A673 (cell line): ENCODE measurements at regions not wholly inside any gene's neighbourhood (a gene's known extent, or its start where the extent isn't known, plus 50 kb on each side); places are given as distances from the start of the nearest gene placed in this dataset.

Source experiments
- CTCF ChIP-seq: fragments of 300-800, 200-600 bp; sonication (generic); conservative IDR thresholded peaks from 2 replicates; pipeline ENCODE4 v1.5.1; 2017; ENCODE audit warnings: low read depth, mild to moderate bottlenecking, antibody characterized with exemption, low read length, moderate library complexity, mixed read lengths
- EZH2 ChIP-seq: fragments of 200-600 bp; sonication (generic); IDR thresholded peaks from 2 replicates; pipeline ENCODE4 v1.6.1; 2017; ENCODE audit warnings: borderline replicate concordance, low read depth, mild to moderate bottlenecking, mixed read lengths, antibody characterized with exemption, low read length; ENCODE audit not compliant: poor library complexity, severe bottlenecking

GRCh38 chr13:99655351-99656091, 154.2 kb downstream of the TM9SF2 start:
- TF ChIP-seq CTCF (no peak), EZH2 (no peak)
